Gastrocnemius medialis (tissue), 4 donors: ENCODE measurements at regions not wholly inside any gene's neighbourhood (a gene's known extent, or its start where the extent isn't known, plus 50 kb on each side); places are given as distances from the start of the nearest gene placed in this dataset.

Experiments used
- CTCF ChIP-seq, 5 experiments: fragments of 450-650 bp in 3 of 5; fragments of 200-600 bp in 2 of 5; sonication (generic) in 2 of 5; IDR thresholded peaks in 4 of 5; conservative IDR thresholded peaks in 1 of 5; 1 replicate in 4 of 5; 2 replicates in 1 of 5; pipeline ENCODE4 v1.5.1; 2016 to 2019; ENCODE audit warnings: antibody characterized with exemption in 5 of 5, mild to moderate bottlenecking in 3 of 5, moderate library complexity in 3 of 5
- POLR2A ChIP-seq, 2 donors: fragments of 450-650 bp; IDR thresholded peaks; one replicate each; pipeline ENCODE4 v1.6.1; 2017; ENCODE audit warnings: antibody characterized with exemption in 2 of 2, mild to moderate bottlenecking in 2 of 2, moderate library complexity in 2 of 2

DNA sequence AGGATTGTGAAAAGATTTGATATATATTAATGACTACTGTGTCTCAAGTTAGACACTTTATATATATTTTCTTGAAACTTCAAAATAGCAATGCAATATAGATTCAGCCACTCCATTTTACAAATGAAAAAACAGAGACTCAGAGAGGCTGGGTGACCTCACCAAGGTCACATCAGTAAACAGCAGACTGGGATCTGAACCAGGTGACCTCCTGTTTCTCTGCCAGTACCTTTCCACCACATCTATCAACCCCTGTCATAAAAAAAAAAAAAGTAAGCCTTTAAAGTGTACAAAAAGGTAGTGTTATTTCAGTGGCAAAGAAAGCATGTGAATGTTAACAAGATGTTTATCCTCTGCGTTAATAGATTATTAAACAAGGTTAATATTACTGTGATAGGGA, 466.5 kb upstream of the DYNLRB2 start:
- no peak for TF ChIP-seq CTCF (IDR thresholded peaks at IDR 0.05 in 4 of 5, conservative IDR thresholded peaks at IDR 0.05 in 1 of 5)
- TF ChIP-seq POLR2A (IDR thresholded peaks at IDR 0.05) = no peak
